SK-N-SH (cell line): ENCODE measurements at regions not wholly inside any gene's neighbourhood (a gene's known extent, or its start where the extent isn't known, plus 50 kb on each side); places are given as distances from the start of the nearest gene placed in this dataset.

Experiments used
- CTCF ChIA-PET: fragments of 300-600, 350-600 bp; formaldehyde crosslinking; extraction: SDS; loops from one replicate; lab custom pipeline; 2021; lab: Yijun Ruan, JAX
- POLR2A ChIA-PET: fragments of 350-600 bp; sonication (Branson Sonifier 250); formaldehyde crosslinking; extraction: SDS; loops from one replicate; lab custom pipeline; 2020; ENCODE audit warnings: antibody characterized with exemption, inconsistent platforms; lab: Yijun Ruan, JAX
- DNase-seq: peaks from one replicate; pipeline ENCODE4 v3.0.0; 2012
- H2AFZ ChIP-seq: fragments of 200-600 bp; sonication (generic); 2 replicates; pipeline ENCODE4 v1.8.1; 2016; ENCODE audit warnings: antibody characterized with exemption, mild to moderate bottlenecking, low read depth
- H3F3A ChIP-seq: fragments of 200-600 bp; sonication (generic); replicated peaks from 2 replicates; pipeline ENCODE3; 2016; ENCODE audit warnings: antibody characterized with exemption, mild to moderate bottlenecking; ENCODE audit not compliant: insufficient read depth
- H3K27ac ChIP-seq, 2 experiments: fragments of 200-500 bp in 1 of 2; fragments of 200-600 bp in 1 of 2; sonication (Bioruptor generic) in 1 of 2; sonication (generic), shearing (Covaris generic) in 1 of 2; 2 replicates each; pipeline versions ENCODE4 v1.5.1 to v1.6.1; 2014 to 2016; ENCODE audit warnings: low read depth in 2 of 2, inconsistent platforms in 1 of 2, low read length in 1 of 2, mild to moderate bottlenecking in 1 of 2, mixed read lengths in 1 of 2
- H3K27me3 ChIP-seq: fragments of 200-600 bp; sonication (generic), shearing (Covaris generic); 2 replicates; pipeline ENCODE4 v1.6.1; 2016; ENCODE audit warnings: mixed run types; ENCODE audit not compliant: insufficient read depth
- H3K36me3 ChIP-seq, 2 experiments: fragments of 200-500 bp in 1 of 2; fragments of 200-600 bp in 1 of 2; sonication (Bioruptor generic) in 1 of 2; sonication (generic) in 1 of 2; replicated peaks in 1 of 2; 2 replicates each; pipeline versions ENCODE3 to v1.5.1; 2014 to 2016; ENCODE audit warnings: low read length in 1 of 2, mild to moderate bottlenecking in 1 of 2; ENCODE audit not compliant: insufficient read depth in 2 of 2, control insufficient read depth in 1 of 2
- H3K4me1 ChIP-seq, 2 experiments: fragments of 200-500 bp in 1 of 2; fragments of 200-600 bp in 1 of 2; sonication (Bioruptor generic) in 1 of 2; sonication (generic), shearing (Covaris generic) in 1 of 2; 2 replicates each; pipeline versions ENCODE4 v1.5.1 to v1.6.1; 2014 to 2016; ENCODE audit warnings: low read depth in 1 of 2, low read length in 1 of 2, mixed run types in 1 of 2; ENCODE audit not compliant: insufficient read depth in 2 of 2, control insufficient read depth in 1 of 2
- H3K4me2 ChIP-seq: fragments of 200-600 bp; sonication (generic), shearing (Covaris generic); 2 replicates; pipeline ENCODE4 v1.6.1; 2017; ENCODE audit warnings: mixed run types
- H3K4me3 ChIP-seq, 2 experiments: fragments of 200-500 bp in 1 of 2; fragments of 200-600 bp in 1 of 2; sonication (Bioruptor generic) in 1 of 2; sonication (generic), shearing (Covaris generic) in 1 of 2; 2 replicates each; pipeline versions ENCODE4 v1.5.1 to v1.8.1; 2014 to 2016; ENCODE audit warnings: low read depth in 2 of 2, inconsistent platforms in 1 of 2, low read length in 1 of 2, mild to moderate bottlenecking in 1 of 2, mixed read lengths in 1 of 2, moderate library complexity in 1 of 2
- H3K79me2 ChIP-seq: fragments of 200-600 bp; sonication (generic); 2 replicates; pipeline ENCODE4 v1.8.1; 2017; ENCODE audit warnings: mild to moderate bottlenecking; ENCODE audit not compliant: insufficient read depth
- H3K9ac ChIP-seq: fragments of 200-600 bp; sonication (generic); 2 replicates; pipeline ENCODE4 v1.6.1; 2017; ENCODE audit warnings: mixed run types
- H3K9me2 ChIP-seq: fragments of 200-600 bp; sonication (generic); 2 replicates; pipeline ENCODE4 v1.6.1; 2017; ENCODE audit warnings: mixed run types
- H3K9me3 ChIP-seq: fragments of 200-600 bp; sonication (generic); 2 replicates; pipeline ENCODE4 v1.6.1; 2017; ENCODE audit warnings: mixed run types, mild to moderate bottlenecking, moderate library complexity
- H4K20me1 ChIP-seq: fragments of 200-600 bp; sonication (generic); 2 replicates; pipeline ENCODE4 v1.6.1; 2017; ENCODE audit warnings: mild to moderate bottlenecking, mixed run types; ENCODE audit not compliant: insufficient read depth
- CTCF ChIP-seq: fragments of 200-600 bp; sonication (generic); IDR thresholded peaks from 2 replicates; pipeline ENCODE4 v1.6.1; 2017; ENCODE audit warnings: antibody characterized with exemption, mild to moderate bottlenecking, moderate library complexity
- EP300 ChIP-seq, 2 experiments: IDR thresholded peaks; 2 replicates each; pipeline versions ENCODE4 v1.4.0 to v1.6.1; 2012; ENCODE audit warnings: borderline replicate concordance in 1 of 2, low read depth in 1 of 2, low read length in 1 of 2
- EZH2phosphoT487 ChIP-seq: fragments of 200-600 bp; sonication (generic); IDR thresholded peaks from 2 replicates; pipeline ENCODE4 v1.6.1; 2017; ENCODE audit warnings: low read depth, mixed run types, mild to moderate bottlenecking, antibody characterized with exemption, moderate library complexity, borderline replicate concordance
- FOSL2 ChIP-seq: IDR thresholded peaks from 2 replicates; pipeline ENCODE4 v1.4.0; 2012; ENCODE audit warnings: low read depth, mild to moderate bottlenecking, moderate library complexity, borderline replicate concordance
- FOXJ3 ChIP-seq: sonication (generic); formaldehyde crosslinking; IDR thresholded peaks from 2 replicates; pipeline ENCODE4 v1.5.1; 2020; ENCODE audit warnings: mild to moderate bottlenecking, missing genetic modification reagents
- GABPA ChIP-seq: IDR thresholded peaks from 2 replicates; pipeline ENCODE4 v1.4.0; 2012; ENCODE audit warnings: low read depth, mild to moderate bottlenecking
- GATA2 ChIP-seq: sonication (generic); formaldehyde crosslinking; IDR thresholded peaks from 2 replicates; pipeline ENCODE4 v1.5.0; 2020; ENCODE audit warnings: mild to moderate bottlenecking, missing genetic modification reagents
- MAX ChIP-seq: IDR thresholded peaks from 2 replicates; pipeline ENCODE4 v1.4.0; 2012; ENCODE audit warnings: low read depth
- MXI1 ChIP-seq: IDR thresholded peaks from 2 replicates; pipeline ENCODE4 v1.6.1; 2012; ENCODE audit warnings: mild to moderate bottlenecking, low read depth, low read length, improper control_type of control experiment
- NFIC ChIP-seq: IDR thresholded peaks from 2 replicates; pipeline ENCODE4 v1.4.0; 2012; ENCODE audit warnings: borderline replicate concordance
- NRF1 ChIP-seq: IDR thresholded peaks from 2 replicates; pipeline ENCODE4 v1.6.1; 2012; ENCODE audit warnings: low read depth, mild to moderate bottlenecking, low read length
- RAD21 ChIP-seq: IDR thresholded peaks from 2 replicates; pipeline ENCODE4 v1.6.1; 2012; ENCODE audit warnings: mild to moderate bottlenecking, low read length
- REST ChIP-seq: IDR thresholded peaks from 2 replicates; pipeline ENCODE4 v1.6.1; 2012; ENCODE audit warnings: mild to moderate bottlenecking, low read depth, low read length, moderate library complexity
- RFX5 ChIP-seq: IDR thresholded peaks from 2 replicates; pipeline ENCODE4 v1.6.1; 2012; ENCODE audit warnings: mild to moderate bottlenecking, improper control_type of control experiment, low read length
- RXRA ChIP-seq: IDR thresholded peaks from 2 replicates; pipeline ENCODE4 v1.4.0; 2012; ENCODE audit warnings: low read depth, mild to moderate bottlenecking, borderline replicate concordance
- SMC3 ChIP-seq: IDR thresholded peaks from 2 replicates; pipeline ENCODE4 v1.6.1; 2012; ENCODE audit warnings: low read depth, low read length, improper control_type of control experiment
- TAF1 ChIP-seq: IDR thresholded peaks from 2 replicates; pipeline ENCODE4 v1.6.1; 2012; ENCODE audit warnings: low read depth, mild to moderate bottlenecking, low read length, moderate library complexity, borderline replicate concordance
- TCF12 ChIP-seq: IDR thresholded peaks from 2 replicates; pipeline ENCODE4 v1.4.0; 2012
- USF1 ChIP-seq: IDR thresholded peaks from 2 replicates; pipeline ENCODE4 v1.4.0; 2012; ENCODE audit warnings: low read depth, borderline replicate concordance
- YY1 ChIP-seq: IDR thresholded peaks from 2 replicates; pipeline ENCODE4 v1.4.0; 2012; ENCODE audit warnings: low read depth, mild to moderate bottlenecking
- WGBS: methylation state at CpG from one replicate; pipeline ENCODE4 v1.1.6; 2017; ENCODE audit warnings: low lambda C conversion rate; 5-methylcytosine and 5-hydroxymethylcytosine counted together

GRCh38 chrX:139170526-139171173, 359.9 kb upstream of the F9 start:
- Histone ChIP-seq H3K9me2 (no peaks in the 10 kb centered on the region), H4K20me1 (no peaks in the 10 kb centered on the region), H3K27ac (no peak overlapping the region), H3F3A (no peaks in the 10 kb centered on the region), H3K79me2 (no peaks in the 10 kb centered on the region), H3K4me2 (no peak overlapping the region), H2AFZ (no peak overlapping the region), H3K4me3 (no peak overlapping the region), H3K36me3 (no peaks in the 10 kb centered on the region), H3K9me3 (no peaks in the 10 kb centered on the region), H3K9ac (no peak overlapping the region), H3K27me3 (no peaks in the 10 kb centered on the region), H3K4me1 (no peaks in the 10 kb centered on the region)
- DNase-seq: no peak
- 6% methylated on average over 5 of the region's 5 CpGs for WGBS
- TF ChIP-seq RFX5 (no peak), EP300 (IDR thresholded peaks at IDR 0.05; ENCODE audit: borderline replicate concordance in 1 of 2, low read depth in 1 of 2, low read length in 1 of 2) (no peak), TCF12 (no peak), MXI1 (no peak), EZH2phosphoT487 (no peak), TAF1 (no peak), REST (no peak), USF1 (no peak), NFIC (no peak), RAD21 (no peak), FOSL2 (no peak), YY1 (no peak), CTCF (no peak), SMC3 (no peak), MAX (no peak), FOXJ3 (CRISPR knock-in tag) (no peak), GABPA (no peak), NRF1 (no peak), RXRA (no peak), GATA2 (CRISPR knock-in tag) (no peak)
- CTCF ChIA-PET: no interaction called here
- POLR2A ChIA-PET: no interaction called here
